Smooth muscle cell (in vitro differentiated cells): ENCODE measurements at regions not wholly inside any gene's neighbourhood (a gene's known extent, or its start where the extent isn't known, plus 50 kb on each side); places are given as distances from the start of the nearest gene placed in this dataset.
A peak's percentile ranks its signal among the peaks of the same experiment; 100 is the strongest.

Experiments
- DNase-seq: peaks from one replicate; lab custom pipeline; 2025; ENCODE audit not compliant: unreplicated experiment; lab: John Stamatoyannopoulos, UW
- H2AFZ ChIP-seq: fragments of 200-600 bp; sonication (generic); 2 replicates; pipeline ENCODE4 v1.6.0; 2016; ENCODE audit warnings: antibody characterized with exemption, low read depth, mild to moderate bottlenecking
- H3F3A ChIP-seq: fragments of 200-600 bp; sonication (generic); 2 replicates; pipeline ENCODE4 v1.6.0; 2017; ENCODE audit warnings: antibody characterized with exemption, low read depth
- H3K27ac ChIP-seq: fragments of 200-600 bp; sonication (generic); 2 replicates; pipeline ENCODE4 v1.5.1; 2016; ENCODE audit warnings: low read depth, mild to moderate bottlenecking
- H3K27me3 ChIP-seq: fragments of 200-600 bp; sonication (generic); 2 replicates; pipeline ENCODE4 v1.6.1; 2016; ENCODE audit warnings: low read depth, mild to moderate bottlenecking
- H3K36me3 ChIP-seq: fragments of 200-600 bp; sonication (generic); 2 replicates; pipeline ENCODE4 v1.5.1; 2016; ENCODE audit warnings: low read depth
- H3K4me1 ChIP-seq: fragments of 200-600 bp; sonication (generic); 2 replicates; pipeline ENCODE4 v1.5.1; 2016; ENCODE audit warnings: low read depth
- H3K4me2 ChIP-seq: fragments of 200-600 bp; sonication (generic); 2 replicates; pipeline ENCODE4 v1.6.0; 2016; ENCODE audit warnings: mild to moderate bottlenecking
- H3K4me3 ChIP-seq: fragments of 200-600 bp; sonication (generic); 2 replicates; pipeline ENCODE4 v1.5.1; 2016; ENCODE audit warnings: mild to moderate bottlenecking
- H3K79me2 ChIP-seq: fragments of 200-600 bp; sonication (generic); 2 replicates; pipeline ENCODE4 v1.6.0; 2016; ENCODE audit warnings: low read depth, mild to moderate bottlenecking
- H3K9ac ChIP-seq: fragments of 200-600 bp; sonication (generic); 2 replicates; pipeline ENCODE4 v1.6.0; 2016; ENCODE audit warnings: low read depth
- H3K9me3 ChIP-seq: fragments of 200-600 bp; sonication (generic); replicated peaks from 2 replicates; pipeline ENCODE4 v1.5.1; 2016; ENCODE audit warnings: low read depth
- H4K20me1 ChIP-seq: fragments of 200-600 bp; sonication (generic); 2 replicates; pipeline ENCODE4 v1.6.0; 2016; ENCODE audit warnings: low read depth
- WGBS: methylation state at CpG from one replicate; pipeline ENCODE4 v1.1.7; 2016; ENCODE audit warnings: low lambda C conversion rate; 5-methylcytosine and 5-hydroxymethylcytosine counted together
- TF ChIP-seq, protein P1 (sequence below): fragments of 200-600 bp; sonication (generic); IDR thresholded peaks from 2 replicates; pipeline ENCODE4 v1.5.1; 2017; ENCODE audit warnings: borderline replicate concordance, mild to moderate bottlenecking, antibody characterized with exemption; ENCODE audit not compliant: insufficient read depth, poor library complexity, severe bottlenecking

DNA sequence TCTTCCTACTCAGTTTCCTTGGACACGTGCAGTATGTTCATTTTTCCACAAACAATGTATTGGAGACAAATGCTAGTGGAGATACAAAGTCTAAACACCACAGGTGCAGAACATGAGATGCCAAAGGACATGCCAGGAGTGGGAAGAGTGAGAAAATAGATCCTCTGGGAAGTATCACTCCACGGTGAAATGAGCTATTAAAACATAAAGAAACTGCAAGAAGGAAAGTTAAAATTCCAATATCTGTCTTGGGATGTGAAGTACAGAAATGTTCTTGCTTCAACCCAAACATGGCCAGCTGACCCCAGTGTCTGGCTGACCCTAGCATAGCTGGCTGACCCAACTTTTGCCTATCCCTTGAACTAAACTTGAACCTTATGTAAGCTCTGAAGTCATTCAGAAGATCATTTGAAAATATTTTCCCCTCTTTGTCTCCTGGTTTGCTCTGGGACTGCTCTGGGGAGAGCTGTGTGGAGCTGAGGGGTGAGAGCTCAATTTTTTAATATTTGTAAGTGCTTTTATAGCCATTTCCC is 59.5 kb downstream of the FZD1 start:
- peaks cover 4% of the 10 kb centered on the region for H3F3A ChIP-seq
- H3K27me3 ChIP-seq: no peaks in the 10 kb centered on the region
- no peaks in the 10 kb centered on the region for H3K9me3 ChIP-seq
- no peak overlapping the region for H3K9ac ChIP-seq
- no peak for DNase-seq
- no peak overlapping the region for H3K4me2 ChIP-seq
- WGBS: 95% methylated on average over 2 of the region's 2 CpGs
- H3K79me2 ChIP-seq: no peaks in the 10 kb centered on the region
- H3K36me3 ChIP-seq: no peaks in the 10 kb centered on the region
- H4K20me1 ChIP-seq: no peaks in the 10 kb centered on the region
- no peak overlapping the region for H3K27ac ChIP-seq
- TF ChIP-seq, protein P1, sequence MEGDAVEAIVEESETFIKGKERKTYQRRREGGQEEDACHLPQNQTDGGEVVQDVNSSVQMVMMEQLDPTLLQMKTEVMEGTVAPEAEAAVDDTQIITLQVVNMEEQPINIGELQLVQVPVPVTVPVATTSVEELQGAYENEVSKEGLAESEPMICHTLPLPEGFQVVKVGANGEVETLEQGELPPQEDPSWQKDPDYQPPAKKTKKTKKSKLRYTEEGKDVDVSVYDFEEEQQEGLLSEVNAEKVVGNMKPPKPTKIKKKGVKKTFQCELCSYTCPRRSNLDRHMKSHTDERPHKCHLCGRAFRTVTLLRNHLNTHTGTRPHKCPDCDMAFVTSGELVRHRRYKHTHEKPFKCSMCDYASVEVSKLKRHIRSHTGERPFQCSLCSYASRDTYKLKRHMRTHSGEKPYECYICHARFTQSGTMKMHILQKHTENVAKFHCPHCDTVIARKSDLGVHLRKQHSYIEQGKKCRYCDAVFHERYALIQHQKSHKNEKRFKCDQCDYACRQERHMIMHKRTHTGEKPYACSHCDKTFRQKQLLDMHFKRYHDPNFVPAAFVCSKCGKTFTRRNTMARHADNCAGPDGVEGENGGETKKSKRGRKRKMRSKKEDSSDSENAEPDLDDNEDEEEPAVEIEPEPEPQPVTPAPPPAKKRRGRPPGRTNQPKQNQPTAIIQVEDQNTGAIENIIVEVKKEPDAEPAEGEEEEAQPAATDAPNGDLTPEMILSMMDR: no peak
- peaks cover 8% of the 10 kb centered on the region for H3K4me1 ChIP-seq
- H2AFZ ChIP-seq: no peak overlapping the region
- no peak overlapping the region for H3K4me3 ChIP-seq

DNA sequence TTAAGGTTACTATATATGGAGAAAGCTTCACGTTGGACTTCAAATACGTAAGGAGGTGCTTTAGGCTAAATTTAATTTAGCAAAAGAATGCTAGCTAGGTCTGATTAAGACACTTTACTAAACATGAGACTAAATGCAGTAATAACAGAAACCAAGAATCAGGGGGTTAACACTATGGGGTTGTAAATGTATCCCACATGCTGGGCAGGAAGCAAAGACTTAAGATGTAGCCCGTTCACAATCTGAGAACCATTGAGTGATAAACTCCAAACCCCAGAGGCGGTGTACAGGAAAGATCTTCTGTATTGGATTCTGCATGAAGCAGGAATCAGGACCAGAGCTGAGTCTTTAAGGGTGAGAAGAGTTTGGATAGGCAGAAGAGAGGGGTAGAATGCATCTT is 60.4 kb downstream of the FZD1 start:
- Histone ChIP-seq H2AFZ (no peak overlapping the region), H3K9ac (no peak overlapping the region), H3K4me2 (no peak overlapping the region), H3K36me3 (no peaks in the 10 kb centered on the region), H3K79me2 (no peaks in the 10 kb centered on the region), H3K27me3 (no peaks in the 10 kb centered on the region), H3K4me1 (peaks cover 8% of the 10 kb centered on the region), H3K27ac (no peak overlapping the region), H4K20me1 (no peaks in the 10 kb centered on the region), H3K9me3 (no peaks in the 10 kb centered on the region), H3K4me3 (no peak overlapping the region), H3F3A (peaks cover 4% of the 10 kb centered on the region)
- TF ChIP-seq, protein P1: no peak
- WGBS: 46% methylated on average over 4 of the region's 4 CpGs
- DNase-seq: no peak

- no peaks in the 10 kb centered on the region for H3K36me3 ChIP-seq
- no peaks in the 10 kb centered on the region for H3K9me3 ChIP-seq
- peak overlapping the region; percentile 28 for H3K4me2 ChIP-seq
- H3K4me1 ChIP-seq: peaks cover 8% of the 10 kb centered on the region
- H3K9ac ChIP-seq: no peak overlapping the region
- DNase-seq: no peak
- no peaks in the 10 kb centered on the region for H3K79me2 ChIP-seq
- TF ChIP-seq, protein P1: no peak
- H4K20me1 ChIP-seq: no peaks in the 10 kb centered on the region
- WGBS: 12% methylated on average over 3 of the region's 3 CpGs
- peaks cover under 1% of the 10 kb centered on the region for H3F3A ChIP-seq
- H3K27ac ChIP-seq: no peak overlapping the region
- no peaks in the 10 kb centered on the region for H3K27me3 ChIP-seq
- H2AFZ ChIP-seq: no peak overlapping the region
- H3K4me3 ChIP-seq: no peak overlapping the region
Measured at GRCh38 chr7:91325726-91326125, 61.5 kb downstream of the FZD1 start.

DNA sequence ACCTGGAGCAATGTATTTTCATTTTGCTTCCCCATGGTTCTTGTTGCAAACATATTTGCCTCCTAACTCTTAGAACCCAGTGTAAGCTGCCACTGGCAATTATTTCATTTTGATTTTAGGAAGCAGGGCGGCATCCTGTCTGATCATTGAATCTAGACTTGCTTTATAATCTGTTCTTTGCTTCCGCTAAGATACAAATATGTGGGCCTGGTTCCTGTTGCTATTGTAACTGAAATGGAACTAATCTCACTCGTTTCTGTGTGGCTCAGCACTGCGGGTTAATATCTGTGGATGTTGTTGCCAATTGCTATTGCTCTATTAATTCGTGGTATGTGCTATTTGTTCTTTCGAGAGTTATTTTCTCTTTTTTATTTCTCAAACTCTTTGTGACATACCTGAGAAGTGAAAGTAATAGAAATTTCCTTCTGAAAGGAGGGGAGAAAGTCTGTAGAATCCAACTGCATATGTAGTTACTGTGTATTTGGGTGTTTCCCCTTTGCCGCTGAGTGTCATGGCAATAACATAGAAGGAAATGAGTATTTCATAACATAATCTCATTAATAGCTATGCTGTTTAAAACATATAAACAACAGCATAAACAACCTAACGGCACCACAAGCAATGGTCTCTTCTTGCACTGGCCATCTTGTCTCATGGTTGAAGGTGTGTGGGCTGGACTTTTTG is 62.4 kb downstream of the FZD1 start:
- Histone ChIP-seq H4K20me1 (no peaks in the 10 kb centered on the region), H3K79me2 (no peaks in the 10 kb centered on the region), H3K36me3 (no peaks in the 10 kb centered on the region), H3K9me3 (no peaks in the 10 kb centered on the region), H3K4me1 (peaks cover 8% of the 10 kb centered on the region), H3K27me3 (no peaks in the 10 kb centered on the region), H3K4me2 (no peak overlapping the region), H3F3A (no peaks in the 10 kb centered on the region), H3K27ac (no peak overlapping the region), H3K4me3 (no peak overlapping the region), H2AFZ (no peak overlapping the region), H3K9ac (no peak overlapping the region)
- TF ChIP-seq, protein P1: no peak
- no peak for DNase-seq
- WGBS: 84% methylated on average over 8 of the region's 8 CpGs
